ENCODE measurements at regions not wholly inside any gene's neighbourhood (a gene's known extent, or its start where the extent isn't known, plus 50 kb on each side); places are given as distances from the start of the nearest gene placed in this dataset.

DNA sequence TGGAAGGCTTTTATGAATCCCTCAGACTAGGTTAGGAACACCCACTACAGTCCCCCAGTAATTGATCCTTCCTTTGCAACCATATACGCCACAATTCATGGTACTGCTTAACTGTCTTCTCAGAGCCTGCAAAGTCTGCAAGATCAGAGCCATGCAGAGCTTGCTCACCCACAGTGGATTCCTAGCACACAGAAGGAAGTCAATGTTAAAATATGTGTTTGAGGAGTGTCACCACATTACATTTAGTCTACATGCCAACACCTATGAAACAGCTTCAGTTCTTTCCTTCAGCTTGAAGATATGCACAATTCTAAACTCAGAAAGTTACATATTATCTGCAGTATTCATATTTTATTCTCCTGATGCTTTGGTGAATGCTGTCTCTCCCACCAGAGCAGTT is 138.5 kb downstream of the NDUFA12 start:
- no peaks in the 10 kb centered on the region for H3K36me3 ChIP-seq (ENCODE audit: control insufficient read depth, insufficient read depth, low read length)
- TF ChIP-seq CTCF (IDR thresholded peaks at IDR 0.05; ENCODE audit: insufficient read depth, low read depth, low read length) = no peak
- H3K27me3 ChIP-seq (ENCODE audit: control insufficient read depth, insufficient read depth, low read length) = peaks cover 1% of the 10 kb centered on the region; the same call in 1 of the 2 replicates
- POLR2A ChIA-PET = no interaction called here
- CTCF ChIA-PET = no interaction called here
- H3K4me3 ChIP-seq (ENCODE audit: low read depth, low read length) = no peak overlapping the region
- DNase-seq (ENCODE audit: low read depth) = no peak

DNA sequence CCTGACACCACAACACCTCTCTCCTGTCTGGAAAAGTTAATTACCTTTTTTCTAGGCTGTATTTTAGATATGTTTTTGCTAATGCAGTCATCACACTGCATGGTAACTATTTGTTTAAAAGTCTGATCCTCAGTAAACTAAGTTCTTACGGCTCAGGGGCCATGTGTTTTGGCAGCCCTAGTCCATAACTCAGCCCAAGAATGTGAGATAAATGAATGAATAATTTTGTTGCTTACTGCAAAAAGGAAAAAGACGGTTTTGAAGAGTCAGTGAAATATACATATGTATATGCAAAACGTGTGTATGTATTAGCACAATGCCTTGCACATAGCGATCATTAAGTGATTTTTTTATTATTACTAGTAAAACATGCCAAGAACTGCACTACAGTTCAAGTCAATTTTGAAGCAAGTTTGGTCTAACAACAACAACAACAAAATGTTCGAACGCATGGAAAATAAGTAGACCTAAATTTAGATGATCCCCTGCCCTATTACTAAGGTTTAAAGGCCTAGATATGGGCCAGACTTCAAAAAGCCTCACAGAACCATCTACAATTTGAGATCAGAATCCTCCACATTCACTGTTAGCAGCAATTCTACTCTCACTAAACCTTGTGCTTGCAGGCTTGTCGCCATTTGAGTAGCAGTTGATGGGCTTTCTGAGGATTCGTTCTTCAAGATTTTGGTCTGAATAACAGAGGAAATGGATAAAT is 140.0 kb downstream of the NDUFA12 start:
- POLR2A ChIA-PET = no interaction called here
- peaks cover 3% of the 10 kb centered on the region; the same call in 1 of the 2 replicates for H3K27me3 ChIP-seq (ENCODE audit: control insufficient read depth, insufficient read depth, low read length)
- H3K36me3 ChIP-seq (ENCODE audit: control insufficient read depth, insufficient read depth, low read length) = no peaks in the 10 kb centered on the region
- no peak for TF ChIP-seq CTCF (IDR thresholded peaks at IDR 0.05; ENCODE audit: insufficient read depth, low read depth, low read length)
- CTCF ChIA-PET = no interaction called here
- no peak overlapping the region for H3K4me3 ChIP-seq (ENCODE audit: low read depth, low read length)
- DNase-seq (ENCODE audit: low read depth) = no peak

DNA sequence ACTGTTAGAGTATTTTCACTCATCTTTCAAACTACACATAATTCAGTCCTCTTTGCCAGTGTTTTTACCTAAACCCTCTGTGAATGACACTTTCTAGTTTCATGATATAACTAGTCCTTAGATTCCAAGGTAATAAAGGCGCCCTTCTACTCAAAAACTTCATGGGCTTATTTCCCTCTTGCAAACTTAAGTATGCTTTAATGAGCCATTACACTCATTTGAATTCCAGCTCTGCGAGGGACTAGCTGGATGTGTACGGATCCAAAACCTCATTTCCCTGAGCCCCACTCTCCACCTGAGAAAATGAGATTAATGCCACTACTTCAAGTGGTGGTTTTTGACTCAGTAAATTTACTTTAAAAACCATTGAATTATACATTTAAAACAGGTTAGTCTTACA is 141.1 kb downstream of the NDUFA12 start:
- TF ChIP-seq CTCF (IDR thresholded peaks at IDR 0.05; ENCODE audit: insufficient read depth, low read depth, low read length) = no peak
- H3K27me3 ChIP-seq (ENCODE audit: control insufficient read depth, insufficient read depth, low read length) = peaks cover 3% of the 10 kb centered on the region; the same call in 1 of the 2 replicates
- POLR2A ChIA-PET = no interaction called here
- CTCF ChIA-PET = interaction anchor here (0.6 kb wide), 1 partner anchor 93 kb away, joined by 3 read pairs; no protein-coding TSS in a partner anchor
- no peak overlapping the region for H3K4me3 ChIP-seq (ENCODE audit: low read depth, low read length)
- no peaks in the 10 kb centered on the region for H3K36me3 ChIP-seq (ENCODE audit: control insufficient read depth, insufficient read depth, low read length)
- no peak for DNase-seq (ENCODE audit: low read depth)

- H3K27me3 ChIP-seq (ENCODE audit: control insufficient read depth, insufficient read depth, low read length) = 0 out of 2 replicates have a peak, but pooled peaks cover 1% of the 10 kb centered on the region
- H3K4me3 ChIP-seq (ENCODE audit: low read depth, low read length) = no peak overlapping the region
- no peaks in the 10 kb centered on the region for H3K36me3 ChIP-seq (ENCODE audit: control insufficient read depth, insufficient read depth, low read length)
- CTCF ChIA-PET = interaction anchor here (0.7 kb wide), 1 partner anchor 206 kb away, joined by 3 read pairs; no protein-coding TSS in a partner anchor
- no peak for TF ChIP-seq CTCF (IDR thresholded peaks at IDR 0.05; ENCODE audit: insufficient read depth, low read depth, low read length)
- POLR2A ChIA-PET = no interaction called here
- DNase-seq (ENCODE audit: low read depth) = no peak
These were observed 147.2 kb downstream of the NDUFA12 start for GRCh38 chr12:94856324-94856723.

- no peak for DNase-seq (ENCODE audit: low read depth)
- Histone ChIP-seq H3K27me3 (ENCODE audit: control insufficient read depth, insufficient read depth, low read length) (0 out of 2 replicates have a peak, but pooled peaks cover 1% of the 10 kb centered on the region), H3K4me3 (ENCODE audit: low read depth, low read length) (no peak overlapping the region), H3K36me3 (ENCODE audit: control insufficient read depth, insufficient read depth, low read length) (no peaks in the 10 kb centered on the region)
- POLR2A ChIA-PET = no interaction called here
- CTCF ChIA-PET = interaction anchor here (0.7 kb wide), 1 partner anchor 207 kb away, joined by 3 read pairs; no protein-coding TSS in a partner anchor
- TF ChIP-seq CTCF (IDR thresholded peaks at IDR 0.05; ENCODE audit: insufficient read depth, low read depth, low read length) = no peak
These were observed 147.6 kb downstream of the NDUFA12 start for GRCh38 chr12:94855853-94856252.

Data from BJ (cell line).